A673 (cell line): ENCODE measurements at regions not wholly inside any gene's neighbourhood (a gene's known extent, or its start where the extent isn't known, plus 50 kb on each side); places are given as distances from the start of the nearest gene placed in this dataset.

Experiments
- EZH2 ChIP-seq: fragments of 200-600 bp; sonication (generic); IDR thresholded peaks from 2 replicates; pipeline ENCODE4 v1.6.1; 2017; ENCODE audit warnings: borderline replicate concordance, low read depth, mild to moderate bottlenecking, mixed read lengths, antibody characterized with exemption, low read length; ENCODE audit not compliant: poor library complexity, severe bottlenecking
- TF ChIP-seq, protein P1 (sequence below): fragments of 300-800, 200-600 bp; sonication (generic); conservative IDR thresholded peaks from 2 replicates; pipeline ENCODE4 v1.5.1; 2017; ENCODE audit warnings: low read depth, mild to moderate bottlenecking, antibody characterized with exemption, low read length, moderate library complexity, mixed read lengths

DNA sequence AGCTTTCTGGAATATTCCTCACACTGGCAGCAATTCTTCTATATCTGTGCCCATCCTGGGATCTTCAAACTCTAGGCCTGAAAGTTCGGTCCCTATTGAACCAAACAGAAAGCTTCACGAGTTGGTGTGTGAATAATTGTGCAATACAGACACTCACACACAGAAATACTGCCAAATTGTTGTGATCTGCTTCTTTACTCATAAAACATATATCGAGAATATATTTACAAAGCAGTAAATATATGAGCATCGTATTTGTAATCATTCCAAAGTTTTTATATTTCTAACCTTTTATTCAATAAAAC lies 56.6 kb upstream of the BEX4 start:
- TF ChIP-seq, protein P1, sequence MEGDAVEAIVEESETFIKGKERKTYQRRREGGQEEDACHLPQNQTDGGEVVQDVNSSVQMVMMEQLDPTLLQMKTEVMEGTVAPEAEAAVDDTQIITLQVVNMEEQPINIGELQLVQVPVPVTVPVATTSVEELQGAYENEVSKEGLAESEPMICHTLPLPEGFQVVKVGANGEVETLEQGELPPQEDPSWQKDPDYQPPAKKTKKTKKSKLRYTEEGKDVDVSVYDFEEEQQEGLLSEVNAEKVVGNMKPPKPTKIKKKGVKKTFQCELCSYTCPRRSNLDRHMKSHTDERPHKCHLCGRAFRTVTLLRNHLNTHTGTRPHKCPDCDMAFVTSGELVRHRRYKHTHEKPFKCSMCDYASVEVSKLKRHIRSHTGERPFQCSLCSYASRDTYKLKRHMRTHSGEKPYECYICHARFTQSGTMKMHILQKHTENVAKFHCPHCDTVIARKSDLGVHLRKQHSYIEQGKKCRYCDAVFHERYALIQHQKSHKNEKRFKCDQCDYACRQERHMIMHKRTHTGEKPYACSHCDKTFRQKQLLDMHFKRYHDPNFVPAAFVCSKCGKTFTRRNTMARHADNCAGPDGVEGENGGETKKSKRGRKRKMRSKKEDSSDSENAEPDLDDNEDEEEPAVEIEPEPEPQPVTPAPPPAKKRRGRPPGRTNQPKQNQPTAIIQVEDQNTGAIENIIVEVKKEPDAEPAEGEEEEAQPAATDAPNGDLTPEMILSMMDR: no peak; the same call in 1 of the 2 replicates
- no peak for TF ChIP-seq EZH2
